ENCODE measurements at regions not wholly inside any gene's neighbourhood (a gene's known extent, or its start where the extent isn't known, plus 50 kb on each side); places are given as distances from the start of the nearest gene placed in this dataset.
"Not testable (repeated sequence)": the region's sequence is repeated elsewhere in the genome, so short reads cannot be mapped to it uniquely, and the experiment has no call there.

GRCh38 chr9:67288117-67288735, 295.9 kb upstream of the SPATA31A3 start:
- TF ChIP-seq CTCF, EZH2 (IDR thresholded peaks at IDR 0.05): not testable (repeated sequence)
